GM10266 (cell line): ENCODE measurements at regions not wholly inside any gene's neighbourhood (a gene's known extent, or its start where the extent isn't known, plus 50 kb on each side); places are given as distances from the start of the nearest gene placed in this dataset.

Experiments used
- DNase-seq: peaks from one replicate; pipeline ENCODE4 v3.0.0; 2012; ENCODE audit errors: extremely low spot score
- TF ChIP-seq, protein P1 (sequence below): IDR thresholded peaks from 2 replicates; pipeline ENCODE4 v1.5.1; 2012; ENCODE audit warnings: mild to moderate bottlenecking, low read depth; ENCODE audit not compliant: control insufficient read depth, insufficient read depth; ENCODE audit errors: missing control alignments

DNA sequence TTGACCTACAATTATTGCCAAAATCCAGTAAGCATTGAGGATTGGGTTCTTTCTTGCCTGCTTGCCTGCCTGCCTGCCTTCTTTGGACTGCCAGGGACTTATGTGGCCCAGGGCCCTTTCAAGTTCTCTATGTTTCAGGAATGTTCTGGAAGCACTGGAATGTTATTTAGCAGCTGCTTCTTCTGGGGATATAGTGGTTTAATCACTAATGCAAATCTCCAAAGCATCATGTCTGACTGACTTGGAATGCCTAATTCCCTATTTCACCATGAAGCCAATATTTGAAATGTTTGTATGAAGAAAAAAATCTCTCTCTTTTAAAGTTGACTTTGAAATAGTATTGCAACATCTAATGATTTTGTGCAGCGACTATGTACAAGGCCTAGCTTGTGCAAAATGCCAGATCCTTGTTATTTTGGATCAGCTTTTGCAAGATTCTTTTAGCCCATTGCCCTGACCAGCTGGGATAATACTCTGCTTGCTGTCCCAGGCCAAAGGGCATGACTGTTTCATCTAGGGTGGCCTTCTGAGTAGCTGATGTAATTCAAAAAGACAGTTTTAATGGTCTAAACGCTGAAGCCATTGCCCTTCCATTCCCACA lies 204.6 kb downstream of the RND3 start:
- no peak for DNase-seq

DNA sequence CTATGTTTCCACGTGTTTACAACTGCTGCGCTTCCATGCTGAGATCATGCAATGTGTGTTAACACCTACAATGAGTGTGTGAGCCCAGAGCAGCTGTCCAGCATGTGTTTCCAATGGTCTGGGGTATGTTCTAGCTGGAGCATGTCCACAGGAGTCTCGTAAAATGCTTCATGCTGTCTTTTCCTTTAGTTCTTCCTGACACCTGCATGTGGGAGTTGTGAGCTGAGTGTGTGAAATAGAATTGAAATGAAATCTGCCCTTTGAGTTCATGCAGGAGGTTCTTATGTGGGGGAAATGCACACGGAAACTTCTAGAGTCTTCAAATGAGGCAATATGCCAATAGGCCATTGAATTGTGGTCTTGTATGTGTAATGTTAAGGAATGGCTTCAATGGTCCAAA lies 205.1 kb downstream of the RND3 start:
- TF ChIP-seq, protein P1, sequence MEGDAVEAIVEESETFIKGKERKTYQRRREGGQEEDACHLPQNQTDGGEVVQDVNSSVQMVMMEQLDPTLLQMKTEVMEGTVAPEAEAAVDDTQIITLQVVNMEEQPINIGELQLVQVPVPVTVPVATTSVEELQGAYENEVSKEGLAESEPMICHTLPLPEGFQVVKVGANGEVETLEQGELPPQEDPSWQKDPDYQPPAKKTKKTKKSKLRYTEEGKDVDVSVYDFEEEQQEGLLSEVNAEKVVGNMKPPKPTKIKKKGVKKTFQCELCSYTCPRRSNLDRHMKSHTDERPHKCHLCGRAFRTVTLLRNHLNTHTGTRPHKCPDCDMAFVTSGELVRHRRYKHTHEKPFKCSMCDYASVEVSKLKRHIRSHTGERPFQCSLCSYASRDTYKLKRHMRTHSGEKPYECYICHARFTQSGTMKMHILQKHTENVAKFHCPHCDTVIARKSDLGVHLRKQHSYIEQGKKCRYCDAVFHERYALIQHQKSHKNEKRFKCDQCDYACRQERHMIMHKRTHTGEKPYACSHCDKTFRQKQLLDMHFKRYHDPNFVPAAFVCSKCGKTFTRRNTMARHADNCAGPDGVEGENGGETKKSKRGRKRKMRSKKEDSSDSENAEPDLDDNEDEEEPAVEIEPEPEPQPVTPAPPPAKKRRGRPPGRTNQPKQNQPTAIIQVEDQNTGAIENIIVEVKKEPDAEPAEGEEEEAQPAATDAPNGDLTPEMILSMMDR: no peak
- DNase-seq: no peak

More for the DNA sequence above, 204.6 kb downstream of the RND3 start:
- TF ChIP-seq, protein P1: no peak

DNA sequence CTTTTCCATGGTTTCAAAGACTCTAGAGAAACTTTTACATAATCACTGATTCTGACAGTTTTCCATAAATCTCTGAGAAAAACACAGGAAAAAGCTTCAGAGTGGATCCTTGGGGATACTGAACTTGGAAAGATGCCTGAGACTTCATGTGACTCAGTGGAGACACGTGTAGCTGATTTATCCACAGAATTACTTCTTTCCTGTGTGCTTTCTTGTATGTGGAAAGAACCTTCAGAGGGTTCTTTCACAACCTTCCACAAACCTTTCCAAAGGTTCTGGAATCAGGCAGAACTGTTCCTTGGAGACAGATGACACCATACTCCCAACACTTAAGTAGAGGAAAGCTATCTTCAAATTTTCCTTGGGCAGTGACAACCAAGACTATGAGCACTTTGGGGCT lies 207.2 kb downstream of the RND3 start:
- no peak for DNase-seq
- TF ChIP-seq, protein P1: no peak

DNA sequence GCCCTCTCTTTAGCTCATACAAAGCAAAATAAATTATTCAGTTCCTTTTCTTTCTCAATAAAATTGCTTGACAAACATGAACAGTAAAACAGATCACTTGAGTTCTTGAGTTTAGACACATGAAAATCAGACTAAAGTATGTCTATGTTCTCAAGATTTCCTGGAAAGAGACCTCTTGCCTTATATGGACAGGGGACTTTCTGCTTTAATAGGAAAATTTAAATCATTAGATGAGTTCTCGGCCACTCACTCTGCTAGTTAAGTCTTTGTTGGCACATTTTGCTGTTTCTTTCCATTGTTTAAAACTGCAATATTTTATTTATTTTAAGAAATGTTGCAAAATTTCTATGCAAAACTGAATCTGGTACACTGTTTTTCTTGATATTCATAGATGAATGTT lies 207.8 kb downstream of the RND3 start:
- no peak for DNase-seq
- TF ChIP-seq, protein P1: no peak

DNA sequence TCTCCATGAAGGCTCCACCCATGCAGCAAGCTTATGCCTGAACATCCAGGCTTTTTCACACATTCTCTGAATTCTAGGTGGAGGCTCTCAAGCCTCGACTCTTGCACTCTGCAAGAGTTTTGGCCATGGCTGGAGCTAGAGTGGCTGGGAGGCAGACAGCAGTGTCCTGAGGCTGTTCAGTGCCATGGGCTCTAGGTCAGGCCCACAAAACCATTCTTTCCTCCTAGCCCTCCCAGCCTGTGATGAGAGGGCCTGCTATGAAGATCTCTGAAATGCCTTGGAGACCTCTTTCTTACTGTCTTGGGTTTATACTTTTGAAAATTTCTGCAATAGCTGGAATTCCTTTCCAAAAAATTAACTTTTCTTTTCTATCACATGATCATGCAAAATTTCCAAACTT lies 210.7 kb downstream of the RND3 start:
- TF ChIP-seq, protein P1: no peak
- DNase-seq: no peak

DNA sequence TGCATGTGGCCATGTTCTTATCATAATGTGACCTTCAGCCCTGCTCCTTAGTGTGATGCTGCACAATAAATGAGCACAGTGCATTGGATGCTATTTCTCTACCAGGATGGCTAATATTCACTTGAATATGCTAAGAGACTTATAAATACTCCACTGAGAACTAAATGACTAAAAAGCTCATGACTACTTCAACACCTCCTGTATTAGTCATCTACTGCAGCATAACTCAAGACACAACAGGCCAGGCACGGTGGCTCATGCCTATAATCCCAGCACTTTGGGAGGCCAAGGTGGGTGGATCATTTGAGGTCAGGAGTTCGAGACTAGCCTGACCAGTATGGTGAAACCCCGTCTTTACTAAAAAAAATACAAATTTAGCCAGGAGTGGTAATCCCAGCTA lies 213.4 kb downstream of the RND3 start:
- TF ChIP-seq, protein P1: no peak
- DNase-seq: no peak

DNA sequence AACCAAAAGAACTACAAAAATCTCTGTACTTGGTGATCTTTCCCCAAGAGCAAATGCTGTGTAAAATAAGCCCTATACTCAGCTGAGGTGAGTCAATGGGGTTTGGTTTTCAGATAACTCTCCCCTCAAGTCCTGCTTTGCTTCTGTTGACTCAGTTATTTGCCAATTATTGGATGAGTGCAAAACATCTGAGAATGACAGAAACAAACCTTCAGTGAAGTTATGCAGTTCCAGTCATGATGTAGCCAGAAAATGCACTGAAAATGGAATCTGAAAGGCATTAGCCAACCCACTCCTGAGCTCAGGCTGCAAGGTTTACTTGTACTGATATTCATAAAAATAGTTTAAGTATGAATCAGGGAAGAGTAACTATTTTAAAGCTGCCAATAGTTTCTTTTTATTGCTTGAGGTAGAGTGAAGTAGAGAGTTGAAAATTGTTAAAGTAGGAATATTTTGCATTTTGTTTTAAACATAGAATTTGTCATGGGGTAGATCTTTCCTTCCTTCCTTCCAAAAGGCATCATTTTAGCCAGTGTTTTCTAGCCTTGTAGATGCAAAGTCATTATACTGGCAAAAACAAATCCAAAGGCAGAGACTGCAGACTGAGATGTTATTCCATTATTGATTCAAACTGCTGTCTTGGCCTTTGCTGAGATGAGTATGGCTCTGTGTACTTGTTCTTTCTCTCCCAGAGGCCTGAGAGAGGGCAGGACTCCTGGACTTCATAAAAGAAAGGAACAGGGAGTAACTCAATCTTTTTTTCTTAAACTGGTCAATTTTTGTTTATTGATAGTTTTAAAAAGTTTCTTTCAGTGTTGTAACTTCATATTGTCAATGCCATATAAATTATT lies 215.3 kb downstream of the RND3 start:
- TF ChIP-seq, protein P1: no peak
- DNase-seq: no peak
